ENCODE measurements at regions not wholly inside any gene's neighbourhood (a gene's known extent, or its start where the extent isn't known, plus 50 kb on each side); places are given as distances from the start of the nearest gene placed in this dataset.
"Not testable (repeated sequence)": the region's sequence is repeated elsewhere in the genome, so short reads cannot be mapped to it uniquely, and the experiment has no call there.

- DNase-seq (ENCODE audit: low spot score in 2 of 2) (no peak), FAIRE-seq (no peak)
Observed at GRCh38 chr13:66154976-66155375, 1075.2 kb downstream of the PCDH9 start.

GRCh38 chr13:66154354-66154753, 1075.8 kb downstream of the PCDH9 start:
- DNase-seq (ENCODE audit: low spot score in 2 of 2) = no peak
- no peak for FAIRE-seq

GRCh38 chr13:66152596-66152995, 1077.5 kb downstream of the PCDH9 start:
- DNase-seq (ENCODE audit: low spot score in 2 of 2) = no peak
- FAIRE-seq = no peak

GRCh38 chr13:66144357-66144756, 1085.8 kb downstream of the PCDH9 start:
- FAIRE-seq; DNase-seq (ENCODE audit: low spot score in 2 of 2): not testable (repeated sequence)

GRCh38 chr13:66139701-66140100, 1090.4 kb downstream of the PCDH9 start:
- FAIRE-seq (no peak), DNase-seq (ENCODE audit: low spot score in 2 of 2) (no peak)

- FAIRE-seq = no peak
- no peak for DNase-seq (ENCODE audit: low spot score in 2 of 2)
Observed at GRCh38 chr13:66139250-66139649, 1090.9 kb downstream of the PCDH9 start.

- FAIRE-seq (no peak), DNase-seq (ENCODE audit: low spot score in 2 of 2) (no peak)
Observed at GRCh38 chr13:66138172-66138811, 1091.8 kb downstream of the PCDH9 start.

GRCh38 chr13:66137384-66137783, 1092.8 kb downstream of the PCDH9 start:
- DNase-seq (ENCODE audit: low spot score in 2 of 2) (no peak), FAIRE-seq (no peak)

GRCh38 chr13:66128692-66129269, 1101.4 kb downstream of the PCDH9 start:
- FAIRE-seq (no peak), DNase-seq (ENCODE audit: low spot score in 2 of 2) (no peak)

- DNase-seq (ENCODE audit: low spot score in 2 of 2) (no peak), FAIRE-seq (no peak)
Observed at GRCh38 chr13:66128201-66128600, 1101.9 kb downstream of the PCDH9 start.

- FAIRE-seq = no peak
Observed at GRCh38 chr13:66117563-66117962, 1112.6 kb downstream of the PCDH9 start.

GRCh38 chr13:66113882-66114526, 1116.1 kb downstream of the PCDH9 start:
- FAIRE-seq (no peak), DNase-seq (ENCODE audit: low spot score in 2 of 2) (no peak)

More at GRCh38 chr13:66117563-66117962, 1112.6 kb downstream of the PCDH9 start:
- no peak for DNase-seq (ENCODE audit: low spot score in 2 of 2)

GRCh38 chr13:66111628-66112027, 1118.5 kb downstream of the PCDH9 start:
- FAIRE-seq (no peak), DNase-seq (ENCODE audit: low spot score in 2 of 2) (no peak)

GRCh38 chr13:66106246-66106645, 1123.9 kb downstream of the PCDH9 start:
- DNase-seq (ENCODE audit: low spot score in 2 of 2) (no peak), FAIRE-seq (no peak)

GRCh38 chr13:66102864-66103263, 1127.3 kb downstream of the PCDH9 start:
- DNase-seq (ENCODE audit: low spot score in 2 of 2) (no peak), FAIRE-seq (no peak)

GRCh38 chr13:66099825-66100224, 1130.3 kb downstream of the PCDH9 start:
- FAIRE-seq (no peak), DNase-seq (ENCODE audit: low spot score in 2 of 2) (no peak)

- DNase-seq (ENCODE audit: low spot score in 2 of 2) (no peak), FAIRE-seq (no peak)
Observed at GRCh38 chr13:66098931-66099628, 1131.1 kb downstream of the PCDH9 start.

- FAIRE-seq = no peak
- no peak for DNase-seq (ENCODE audit: low spot score in 2 of 2)
Observed at GRCh38 chr13:66089711-66090110, 1140.4 kb downstream of the PCDH9 start.

- DNase-seq (ENCODE audit: low spot score in 2 of 2) (no peak), FAIRE-seq (no peak)
Observed at GRCh38 chr13:66087269-66087710, 1142.8 kb downstream of the PCDH9 start.

- no peak for DNase-seq (ENCODE audit: low spot score in 2 of 2)
Observed at GRCh38 chr13:66077132-66077689, 1152.9 kb downstream of the PCDH9 start.

GRCh38 chr13:66076417-66076816, 1153.7 kb downstream of the PCDH9 start:
- DNase-seq (ENCODE audit: low spot score in 2 of 2) = no peak

More at GRCh38 chr13:66077132-66077689, 1152.9 kb downstream of the PCDH9 start:
- no peak for FAIRE-seq

More at GRCh38 chr13:66076417-66076816, 1153.7 kb downstream of the PCDH9 start:
- no peak for FAIRE-seq

All from frontal cortex (tissue), 3 donors.